Testis (tissue), 2 donors: ENCODE measurements at regions not wholly inside any gene's neighbourhood (a gene's known extent, or its start where the extent isn't known, plus 50 kb on each side); places are given as distances from the start of the nearest gene placed in this dataset.

Experiments used
- POLR2A ChIP-seq: fragments of 450-650 bp; IDR thresholded peaks from one replicate; pipeline ENCODE4 v1.6.1; 2017; ENCODE audit warnings: antibody characterized with exemption, mild to moderate bottlenecking, moderate library complexity
- TF ChIP-seq, protein P1 (sequence below), 3 experiments: fragments of 450-650 bp in 2 of 3; fragments of 200-600 bp in 1 of 3; sonication (generic) in 1 of 3; IDR thresholded peaks; one replicate each; pipeline ENCODE4 v1.5.1; 2016 to 2019; ENCODE audit warnings: antibody characterized with exemption in 3 of 3, mild to moderate bottlenecking in 2 of 3, moderate library complexity in 1 of 3

DNA sequence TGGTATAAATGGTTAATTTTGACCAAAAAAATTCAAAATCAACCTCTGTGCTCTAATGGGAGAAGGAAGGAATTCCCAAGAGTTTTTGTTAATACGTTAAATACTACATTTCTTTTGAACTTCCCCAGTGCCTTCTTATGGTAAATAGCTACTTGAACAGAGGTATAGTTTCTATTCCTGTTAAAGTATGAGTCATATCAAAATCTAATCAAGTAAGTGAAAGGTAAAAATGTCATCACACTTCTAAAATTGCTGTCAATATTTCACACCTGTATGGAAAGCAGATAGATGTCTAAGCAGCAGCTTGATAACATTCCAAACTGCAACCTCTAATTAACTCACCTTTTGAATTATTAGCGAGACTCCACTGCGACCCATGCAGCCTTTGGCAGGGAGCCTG is 214.1 kb upstream of the MEF2C start:
- TF ChIP-seq, protein P1, sequence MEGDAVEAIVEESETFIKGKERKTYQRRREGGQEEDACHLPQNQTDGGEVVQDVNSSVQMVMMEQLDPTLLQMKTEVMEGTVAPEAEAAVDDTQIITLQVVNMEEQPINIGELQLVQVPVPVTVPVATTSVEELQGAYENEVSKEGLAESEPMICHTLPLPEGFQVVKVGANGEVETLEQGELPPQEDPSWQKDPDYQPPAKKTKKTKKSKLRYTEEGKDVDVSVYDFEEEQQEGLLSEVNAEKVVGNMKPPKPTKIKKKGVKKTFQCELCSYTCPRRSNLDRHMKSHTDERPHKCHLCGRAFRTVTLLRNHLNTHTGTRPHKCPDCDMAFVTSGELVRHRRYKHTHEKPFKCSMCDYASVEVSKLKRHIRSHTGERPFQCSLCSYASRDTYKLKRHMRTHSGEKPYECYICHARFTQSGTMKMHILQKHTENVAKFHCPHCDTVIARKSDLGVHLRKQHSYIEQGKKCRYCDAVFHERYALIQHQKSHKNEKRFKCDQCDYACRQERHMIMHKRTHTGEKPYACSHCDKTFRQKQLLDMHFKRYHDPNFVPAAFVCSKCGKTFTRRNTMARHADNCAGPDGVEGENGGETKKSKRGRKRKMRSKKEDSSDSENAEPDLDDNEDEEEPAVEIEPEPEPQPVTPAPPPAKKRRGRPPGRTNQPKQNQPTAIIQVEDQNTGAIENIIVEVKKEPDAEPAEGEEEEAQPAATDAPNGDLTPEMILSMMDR (IDR thresholded peaks at IDR 0.05), result no peak
- no peak for TF ChIP-seq POLR2A
